ENCODE measurements at regions not wholly inside any gene's neighbourhood (a gene's known extent, or its start where the extent isn't known, plus 50 kb on each side); places are given as distances from the start of the nearest gene placed in this dataset.

- no peak for TF ChIP-seq CTCF (IDR thresholded peaks at IDR 0.05)
Observed at GRCh38 chr21:35783721-35784120, 276.6 kb downstream of the SETD4 start.

- no peak for TF ChIP-seq CTCF (IDR thresholded peaks at IDR 0.05)
Observed at GRCh38 chr21:35782667-35783066, 277.7 kb downstream of the SETD4 start.

- TF ChIP-seq CTCF (IDR thresholded peaks at IDR 0.05): no peak
Observed at GRCh38 chr21:35780983-35781382, 279.3 kb downstream of the SETD4 start.

- TF ChIP-seq CTCF (IDR thresholded peaks at IDR 0.05): no peak
Observed at GRCh38 chr21:35779690-35780570, 280.4 kb downstream of the SETD4 start.

GRCh38 chr21:35779167-35779566, 281.2 kb downstream of the SETD4 start:
- no peak for TF ChIP-seq CTCF (IDR thresholded peaks at IDR 0.05)

GRCh38 chr21:35777081-35777480, 283.2 kb downstream of the SETD4 start:
- no peak for TF ChIP-seq CTCF (IDR thresholded peaks at IDR 0.05)

GRCh38 chr21:35775778-35776544, 284.4 kb downstream of the SETD4 start:
- no peak for TF ChIP-seq CTCF (IDR thresholded peaks at IDR 0.05)
